Endothelial cell of umbilical vein (primary cell): ENCODE measurements at regions not wholly inside any gene's neighbourhood (a gene's known extent, or its start where the extent isn't known, plus 50 kb on each side); places are given as distances from the start of the nearest gene placed in this dataset.

Experiments
- CTCF ChIP-seq, 2 donors: IDR thresholded peaks; 1 replicate in 1 of 2; 2 replicates in 1 of 2; pipeline ENCODE4 v1.5.1; 2011; ENCODE audit warnings: low read length in 2 of 2, mild to moderate bottlenecking in 2 of 2, moderate library complexity in 2 of 2, control low read depth in 1 of 2, inconsistent platforms in 1 of 2, low read depth in 1 of 2; ENCODE audit not compliant: insufficient read depth in 1 of 2; ENCODE audit errors: extremely low read depth in 1 of 2
- EZH2 ChIP-seq: IDR thresholded peaks from 2 replicates; pipeline ENCODE4 v1.6.1; 2012; ENCODE audit warnings: borderline replicate concordance, low read depth, mild to moderate bottlenecking, moderate library complexity, low read length, inconsistent platforms; ENCODE audit not compliant: severe bottlenecking
- FOS ChIP-seq: IDR thresholded peaks from 2 replicates; pipeline ENCODE4 v1.6.1; 2011; ENCODE audit warnings: mild to moderate bottlenecking, low read length, moderate library complexity, borderline replicate concordance; ENCODE audit not compliant: insufficient read depth
- GATA2 ChIP-seq: IDR thresholded peaks from 2 replicates; pipeline ENCODE4 v1.7.0; 2011; ENCODE audit warnings: low read depth, mild to moderate bottlenecking, moderate library complexity, mixed read lengths, low read length; ENCODE audit not compliant: insufficient read length, insufficient read depth
- JUN ChIP-seq: IDR thresholded peaks from 2 replicates; pipeline ENCODE4 v1.6.1; 2011; ENCODE audit warnings: borderline replicate concordance, low read depth; ENCODE audit not compliant: insufficient read length, insufficient read depth
- MYC ChIP-seq: IDR thresholded peaks from one replicate; pipeline ENCODE4 v1.6.1; 2011; ENCODE audit warnings: mild to moderate bottlenecking, low read depth, low read length
- POLR2A ChIP-seq: IDR thresholded peaks from 2 replicates; pipeline ENCODE4 v1.6.1; 2012; ENCODE audit warnings: low read depth, mild to moderate bottlenecking, control low read depth, low read length
- POLR2AphosphoS5 ChIP-seq: IDR thresholded peaks from 2 replicates; pipeline ENCODE4 v1.6.1; 2012; ENCODE audit warnings: low read depth, mild to moderate bottlenecking, control low read depth, low read length, moderate library complexity; ENCODE audit not compliant: insufficient read depth
- TF ChIP-seq, protein P1 (sequence below): IDR thresholded peaks from 2 replicates; pipeline ENCODE4 v1.6.1; 2011; ENCODE audit not compliant: insufficient read depth, insufficient read length

GRCh38 chr6:27174958-27175357 lies 72.5 kb upstream of the PRSS16 start:
- TF ChIP-seq EZH2 (no peak), CTCF (IDR thresholded peaks at IDR 0.05; ENCODE audit: extremely low read depth in 1 of 2, insufficient read depth in 1 of 2, low read depth in 1 of 2, low read length in 2 of 2) (no peak), POLR2AphosphoS5 (no peak), MYC (no peak), JUN (no peak), POLR2A (no peak), FOS (no peak), GATA2 (no peak)
- TF ChIP-seq, protein P1, sequence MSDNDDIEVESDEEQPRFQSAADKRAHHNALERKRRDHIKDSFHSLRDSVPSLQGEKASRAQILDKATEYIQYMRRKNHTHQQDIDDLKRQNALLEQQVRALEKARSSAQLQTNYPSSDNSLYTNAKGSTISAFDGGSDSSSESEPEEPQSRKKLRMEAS: no peak
